NCI-H146 treated with DMSO at 0.1 percent for 48 hours (cell line): ENCODE measurements at regions not wholly inside any gene's neighbourhood (a gene's known extent, or its start where the extent isn't known, plus 50 kb on each side); places are given as distances from the start of the nearest gene placed in this dataset.
A peak's percentile ranks its signal among the peaks of the same experiment; 100 is the strongest.
"Not testable (repeated sequence)": the region's sequence is repeated elsewhere in the genome, so short reads cannot be mapped to it uniquely, and the experiment has no call there.

ENCODE experiments used
- DNase-seq: peaks from one replicate; lab custom pipeline; 2025; ENCODE audit not compliant: unreplicated experiment; lab: John Stamatoyannopoulos, UW

DNA sequence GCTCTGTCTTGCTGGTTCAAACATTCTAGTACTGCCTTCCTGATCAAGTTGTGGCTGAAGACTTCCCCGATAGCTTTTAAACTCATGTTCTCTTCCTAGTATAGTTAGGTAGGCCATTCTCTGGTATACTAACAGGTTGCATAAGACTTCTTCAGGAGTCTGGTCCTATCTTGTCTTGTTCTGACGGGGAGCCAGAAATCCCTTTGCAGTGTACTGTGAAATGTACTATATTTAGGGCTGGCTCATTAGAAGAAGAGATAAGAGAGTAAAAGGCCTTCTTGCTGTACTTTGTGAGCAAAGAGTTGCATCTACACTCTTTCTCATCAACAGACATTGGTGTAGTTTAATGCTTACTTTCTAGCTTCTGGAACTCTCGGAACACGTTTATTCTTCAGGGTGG is 331.9 kb downstream of the NUP35 start:
- no peak for DNase-seq

- no peak for DNase-seq
Measured at GRCh38 chr2:183458460-183458859, 334.2 kb downstream of the NUP35 start.

- DNase-seq, result no peak
Measured at GRCh38 chr2:183459466-183459865, 335.2 kb downstream of the NUP35 start.

DNA sequence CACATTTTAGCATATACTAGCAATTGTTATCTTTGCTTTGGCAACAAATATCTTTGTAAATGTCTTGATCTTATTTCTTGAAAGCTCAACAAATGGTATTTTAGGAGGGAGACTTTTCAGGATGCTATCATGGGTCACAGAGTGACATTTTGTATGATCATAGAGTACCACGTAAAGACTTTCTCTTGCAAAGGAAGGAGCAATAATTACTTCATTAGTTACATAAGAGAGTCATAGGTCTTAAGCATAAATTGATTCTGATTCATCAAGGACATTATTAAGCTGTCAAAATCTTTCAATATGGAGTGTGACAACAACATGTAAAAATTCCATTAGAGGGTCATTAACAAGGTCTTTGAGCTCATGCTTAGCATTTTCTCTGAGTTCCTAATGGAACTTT is 339.6 kb downstream of the NUP35 start:
- no peak for DNase-seq

DNA sequence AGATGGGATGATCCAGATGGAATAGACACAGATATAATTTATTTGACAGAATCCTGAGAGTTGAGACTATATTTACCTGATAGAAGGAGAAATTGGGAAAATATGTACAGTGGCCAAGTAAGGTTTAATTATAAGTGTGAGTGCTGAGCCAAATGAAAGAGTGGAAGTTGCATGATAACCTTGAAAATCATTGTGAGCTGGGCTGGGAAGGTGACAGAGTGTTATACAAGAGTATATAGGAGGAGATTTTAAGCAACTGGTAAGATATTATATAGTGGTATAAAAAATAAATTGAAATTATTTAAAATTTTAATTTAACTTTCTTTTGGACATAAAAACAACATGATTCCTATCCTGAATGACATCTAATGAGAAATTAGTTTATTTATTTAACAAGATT is 340.8 kb downstream of the NUP35 start:
- DNase-seq, result no peak

DNA sequence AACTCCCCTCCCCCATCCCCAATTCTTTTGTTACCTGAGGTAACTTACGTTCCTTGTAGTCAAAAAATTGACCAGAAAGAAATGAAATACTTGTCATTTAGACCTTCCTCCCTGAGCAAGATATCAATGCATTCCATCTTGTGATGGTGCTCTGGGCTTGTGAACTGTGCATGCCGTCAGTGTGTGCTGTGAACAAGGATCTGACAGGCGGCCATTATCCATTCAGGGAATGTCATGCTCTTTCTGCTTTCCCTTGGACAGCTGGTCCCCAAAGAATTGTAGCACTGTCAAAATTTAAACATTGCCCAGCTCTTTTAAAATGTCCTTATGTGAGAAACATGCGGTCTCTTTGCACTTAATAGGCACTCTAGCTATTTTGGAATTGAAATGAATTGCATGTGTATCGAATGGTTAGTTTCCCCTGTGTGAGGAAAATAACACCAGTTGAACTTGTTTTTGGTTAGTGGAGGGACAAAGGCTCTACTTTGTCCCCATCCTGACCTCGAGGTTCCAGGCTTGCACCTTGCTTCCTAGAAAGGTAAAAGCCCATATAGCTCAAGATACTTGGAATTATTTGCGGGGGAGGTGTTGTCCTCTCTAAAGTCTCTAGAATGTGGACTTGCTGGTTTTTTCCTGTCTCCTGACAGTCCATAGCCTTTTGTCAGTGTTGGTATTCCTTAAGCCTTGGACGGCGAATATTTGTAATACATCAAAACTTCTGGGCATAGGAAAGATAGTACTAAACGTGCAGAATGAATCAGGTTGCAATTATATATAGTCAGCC is 350.9 kb downstream of the NUP35 start:
- DNase-seq, result no peak

DNA sequence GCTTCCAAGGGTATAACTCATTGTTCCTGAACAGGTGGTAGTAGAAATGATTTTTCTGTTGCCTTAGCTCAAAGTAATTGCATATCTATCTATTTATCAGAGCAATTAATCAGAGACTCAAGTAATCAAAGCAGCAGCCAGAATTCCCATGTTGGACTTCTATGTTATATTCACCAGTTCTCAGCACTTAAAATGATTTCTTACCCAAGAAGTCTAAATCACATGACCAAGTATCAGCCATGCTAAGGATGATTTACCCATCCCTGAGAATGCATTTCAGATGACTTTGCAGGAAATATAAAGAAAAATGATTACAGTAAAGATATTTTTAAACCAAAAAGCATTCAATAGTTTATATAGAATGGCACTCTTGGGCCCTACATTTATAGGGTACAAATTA is 352.2 kb downstream of the NUP35 start:
- no peak for DNase-seq

- no peak for DNase-seq
Measured at GRCh38 chr2:183477296-183477695, 353.1 kb downstream of the NUP35 start.

DNA sequence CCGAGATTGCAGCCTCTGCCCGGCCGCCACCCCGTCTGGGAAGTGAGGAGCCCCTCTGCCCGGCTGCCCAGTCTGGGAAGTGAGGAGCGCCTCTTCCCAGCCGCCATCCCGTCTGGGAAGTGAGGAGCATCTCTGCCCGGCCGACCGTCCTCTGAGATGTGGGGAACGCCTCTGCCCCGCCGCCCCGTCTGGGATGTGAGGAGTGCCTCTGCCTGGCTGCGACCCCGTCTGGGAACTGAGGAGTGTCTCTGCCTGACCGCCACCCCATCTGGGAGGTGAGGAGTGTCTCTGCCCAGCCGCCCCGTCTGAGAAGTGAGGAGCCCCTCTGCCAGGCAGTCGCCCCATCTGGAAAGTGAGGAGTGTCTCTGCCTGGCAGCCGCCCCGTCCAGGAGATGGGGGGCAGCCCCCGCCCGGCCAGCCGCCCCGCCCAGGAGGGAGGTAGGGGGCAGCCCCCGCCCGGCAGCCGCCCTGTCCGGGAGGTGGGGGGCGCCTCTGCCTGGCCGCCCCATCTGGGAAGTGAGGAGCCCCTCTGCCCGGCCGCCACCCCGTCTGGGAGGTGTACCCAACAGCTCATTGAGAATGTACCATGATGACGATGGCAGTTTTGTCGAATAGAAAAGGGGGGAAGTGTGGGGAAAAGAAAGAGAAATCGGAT is 354.8 kb downstream of the NUP35 start:
- DNase-seq, result not testable (repeated sequence)

- no peak for DNase-seq
Measured at GRCh38 chr2:183487326-183487725, 363.1 kb downstream of the NUP35 start.

DNA sequence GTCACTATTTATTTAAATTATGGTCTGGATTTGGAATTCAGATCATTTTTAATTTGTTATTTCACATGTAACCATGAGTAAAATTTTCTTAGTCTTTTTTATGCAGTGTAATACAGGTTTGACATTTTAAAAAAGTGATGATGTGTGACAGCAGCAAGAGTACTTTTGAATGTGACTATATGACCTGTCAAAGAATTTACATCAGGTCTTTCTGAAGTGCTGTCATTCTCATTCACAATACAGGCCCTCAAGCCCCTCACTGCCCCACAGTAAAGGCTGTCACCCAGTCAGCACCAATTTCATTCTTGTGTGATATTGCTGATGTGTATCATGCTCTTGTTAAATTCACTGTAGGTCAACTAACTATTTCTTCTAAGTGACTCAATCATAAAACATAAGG is 364.2 kb downstream of the NUP35 start:
- no peak for DNase-seq

DNA sequence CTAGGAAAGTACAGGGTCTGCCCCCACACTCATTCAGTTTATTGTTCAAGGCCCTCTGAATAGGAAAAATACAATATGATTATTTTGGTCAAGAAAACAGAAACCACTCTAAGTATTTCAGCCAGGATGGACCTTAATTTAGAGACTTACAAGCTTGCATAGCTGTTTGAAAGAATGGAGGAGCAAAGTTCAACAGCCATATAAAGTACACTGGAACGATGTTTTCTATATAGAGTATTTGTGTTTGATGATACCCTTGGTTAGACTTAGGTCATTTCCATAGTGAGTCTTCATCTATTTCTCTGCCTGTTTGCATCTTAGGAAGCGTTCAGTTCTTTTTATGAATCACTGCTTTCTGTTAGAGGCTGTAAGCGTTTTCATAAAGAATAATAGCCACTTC is 366.2 kb downstream of the NUP35 start:
- no peak for DNase-seq

DNA sequence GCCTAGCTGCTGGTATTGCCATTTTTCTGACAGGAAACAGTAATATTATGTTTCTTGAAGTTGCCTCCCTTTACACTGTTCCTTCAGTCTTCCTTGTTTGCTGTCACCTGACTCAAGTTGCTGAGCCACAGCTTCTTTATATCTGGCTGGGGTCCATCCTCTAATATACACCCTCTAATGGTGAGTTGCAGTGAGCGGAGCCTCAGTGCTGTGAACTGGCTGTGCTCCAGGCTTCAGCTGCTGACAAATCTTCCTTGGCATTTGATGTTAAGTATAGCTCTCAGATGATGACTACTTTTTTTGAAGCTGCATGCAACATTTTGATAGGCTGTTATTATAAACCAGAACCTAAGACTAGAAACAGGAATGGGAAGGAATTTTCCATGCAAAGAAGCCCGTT is 366.7 kb downstream of the NUP35 start:
- DNase-seq, result no peak

- no peak for DNase-seq
Measured at GRCh38 chr2:183493040-183493439, 368.8 kb downstream of the NUP35 start.

DNA sequence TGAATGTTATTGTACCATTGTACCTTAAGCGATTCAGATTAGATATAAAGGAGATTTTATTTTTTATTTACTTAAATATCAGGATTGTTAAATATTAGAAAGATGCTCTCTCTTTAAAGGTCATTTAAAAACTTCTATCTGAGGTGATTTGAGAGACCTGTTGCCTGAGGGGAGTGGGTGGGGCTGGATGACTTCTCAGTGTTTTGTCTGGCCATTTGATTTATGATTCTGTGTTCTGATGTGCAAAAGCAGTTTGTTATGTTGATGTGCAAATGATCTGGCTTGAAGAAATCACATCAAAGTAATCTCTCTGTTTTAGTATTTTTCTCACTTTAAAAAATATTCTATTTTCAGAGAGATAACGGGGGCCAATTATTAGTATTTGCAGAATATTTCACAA is 370.8 kb downstream of the NUP35 start:
- no peak for DNase-seq

DNA sequence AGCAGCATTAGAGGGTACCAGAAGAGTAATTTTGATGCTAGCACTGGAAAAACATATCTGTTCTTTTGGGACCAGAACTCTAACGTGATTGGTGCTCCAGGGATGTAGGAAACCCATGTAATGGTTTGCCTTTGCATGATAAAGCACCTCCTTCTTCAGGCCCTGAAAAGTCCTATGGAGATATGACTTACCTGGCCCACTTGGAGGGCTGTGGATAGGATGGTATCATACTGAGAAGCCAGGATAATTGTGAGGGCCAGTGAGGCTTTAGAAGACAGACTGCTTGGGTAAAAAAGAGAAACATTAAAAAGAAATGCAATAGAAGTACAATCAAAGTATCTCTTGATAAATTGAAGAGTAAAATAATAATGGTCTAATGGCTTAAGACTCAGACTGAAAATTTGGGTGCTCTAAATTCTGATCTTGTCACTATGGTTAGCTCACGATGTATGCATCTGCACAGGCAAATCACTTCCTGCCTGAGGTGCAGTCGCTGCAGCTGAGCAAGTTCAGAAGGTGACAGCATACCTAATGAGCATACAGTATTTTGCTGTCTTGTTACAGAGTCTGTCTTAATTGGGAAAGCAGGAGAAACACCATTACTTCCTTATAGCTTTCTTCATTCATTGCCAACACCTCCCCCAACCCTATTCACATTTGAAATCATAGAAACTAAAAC is 371.5 kb downstream of the NUP35 start:
- no peak for DNase-seq

DNA sequence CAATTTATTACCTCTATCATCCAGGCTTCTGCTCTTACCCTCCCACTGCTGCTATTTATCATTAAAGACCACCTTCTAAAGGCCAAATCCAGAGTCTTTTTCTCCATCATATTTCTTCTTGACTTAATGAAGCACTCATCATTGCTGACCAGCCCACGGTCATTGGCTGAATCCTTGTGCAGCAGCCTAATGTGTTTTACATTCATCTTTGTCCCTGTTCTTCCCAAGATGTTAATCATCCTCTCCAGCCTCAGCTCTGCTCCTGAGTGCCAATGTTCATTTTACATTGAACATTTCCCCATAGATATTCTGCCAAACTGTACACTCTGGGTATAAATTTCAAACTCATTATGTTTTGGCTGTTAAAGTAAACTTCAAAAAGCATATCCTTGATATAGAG is 373.6 kb downstream of the NUP35 start:
- no peak for DNase-seq

- DNase-seq, result no peak
Measured at GRCh38 chr2:183505911-183506310, 381.7 kb downstream of the NUP35 start.

DNA sequence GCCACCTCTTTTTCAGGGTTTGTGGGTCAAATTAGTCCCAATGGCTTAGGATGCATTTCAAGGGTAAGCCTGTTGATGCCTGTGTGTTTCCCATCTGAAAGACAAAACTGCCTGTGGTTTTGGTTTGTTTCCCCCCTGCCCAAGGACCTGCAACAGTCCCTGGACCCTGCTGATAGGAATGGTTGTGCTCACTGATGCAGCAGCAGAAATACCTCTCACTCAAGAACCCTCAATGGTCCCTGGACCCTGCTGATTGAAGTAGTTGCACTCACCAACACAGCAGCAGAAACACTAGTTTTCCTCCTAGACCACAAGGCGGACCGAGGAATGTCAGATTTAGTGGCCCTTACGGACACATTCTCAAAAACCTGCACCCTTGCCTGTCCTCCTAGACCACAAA is 386.9 kb downstream of the NUP35 start:
- DNase-seq, result no peak

DNA sequence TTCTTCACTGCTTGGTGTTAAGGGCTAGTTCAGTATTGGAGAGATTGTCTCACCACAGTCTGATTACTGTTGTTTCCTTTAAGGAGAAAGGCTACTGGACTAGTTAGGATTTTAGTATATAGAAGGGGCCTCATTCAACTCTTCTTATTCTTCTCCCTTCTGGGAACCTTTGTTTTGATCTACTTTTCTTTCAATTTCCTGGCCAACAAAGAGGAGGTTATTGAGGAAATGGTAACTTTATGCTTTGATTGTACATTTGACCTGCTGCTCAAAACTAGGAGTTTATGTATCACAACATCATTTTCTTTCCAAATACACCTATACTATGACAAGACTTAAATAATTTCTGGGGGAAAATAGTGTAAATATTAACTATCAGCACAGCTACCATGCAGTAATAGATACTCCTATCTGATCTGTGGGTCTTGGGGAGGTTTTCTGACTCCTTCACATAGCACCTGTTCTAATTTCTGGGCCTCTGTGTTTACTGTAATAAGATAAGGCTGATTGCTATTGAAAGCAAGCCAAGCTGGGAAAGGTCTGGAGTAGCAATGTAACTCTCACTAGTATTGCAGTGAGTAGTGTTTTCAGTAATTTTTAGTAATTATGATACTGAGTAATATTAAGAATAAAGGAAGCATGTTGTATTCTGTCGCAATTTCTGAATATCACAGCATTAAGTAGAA is 395.3 kb downstream of the NUP35 start:
- peak; percentile 35 for DNase-seq

- no peak for DNase-seq
Measured at GRCh38 chr2:183521911-183522310, 397.7 kb downstream of the NUP35 start.
